ENCODE measurements at regions not wholly inside any gene's neighbourhood (a gene's known extent, or its start where the extent isn't known, plus 50 kb on each side); places are given as distances from the start of the nearest gene placed in this dataset.
"Not testable (repeated sequence)": the region's sequence is repeated elsewhere in the genome, so short reads cannot be mapped to it uniquely, and the experiment has no call there.

DNA sequence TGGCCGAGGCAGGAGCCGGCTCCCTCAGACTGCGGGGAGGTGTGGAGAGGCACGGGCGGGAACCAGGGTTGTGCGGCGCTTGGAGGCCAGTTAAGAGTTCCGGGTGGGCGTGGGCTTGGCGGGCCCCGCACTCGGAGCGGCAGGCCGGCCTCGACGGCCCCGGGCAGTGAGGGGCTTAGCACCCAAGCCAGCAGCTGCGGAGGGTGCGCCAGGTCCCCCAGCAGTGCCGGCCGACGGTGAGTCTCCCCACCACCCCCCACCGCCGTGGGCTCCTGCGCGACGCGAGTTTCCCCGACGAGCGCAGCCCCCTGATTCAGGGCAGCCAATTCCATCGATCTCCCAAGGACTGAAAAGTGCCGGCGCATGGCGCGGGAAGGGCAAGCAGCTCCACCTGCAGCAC is 605.4 kb upstream of the SLC35B3 start:
- no peak for DNase-seq

DNA sequence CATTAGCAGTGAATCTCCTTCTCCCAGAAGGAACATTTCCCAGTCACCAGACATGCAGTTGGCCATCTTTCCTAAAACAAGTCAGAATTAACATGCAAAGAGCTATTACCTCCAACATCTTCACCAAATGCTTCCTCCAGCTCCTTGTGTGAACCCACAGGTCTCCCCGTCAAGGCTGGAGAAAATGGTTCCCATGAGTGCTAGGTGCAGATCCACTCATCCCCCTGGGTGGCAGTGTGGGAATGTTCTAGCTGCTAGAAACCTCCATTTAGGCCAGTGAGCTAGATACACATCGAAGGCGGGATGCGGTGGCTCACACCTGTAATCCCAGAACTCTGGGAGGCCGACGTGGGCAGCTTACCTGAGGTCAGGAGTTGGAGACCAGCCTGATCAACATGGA is 603.9 kb upstream of the SLC35B3 start:
- no peak for DNase-seq

DNA sequence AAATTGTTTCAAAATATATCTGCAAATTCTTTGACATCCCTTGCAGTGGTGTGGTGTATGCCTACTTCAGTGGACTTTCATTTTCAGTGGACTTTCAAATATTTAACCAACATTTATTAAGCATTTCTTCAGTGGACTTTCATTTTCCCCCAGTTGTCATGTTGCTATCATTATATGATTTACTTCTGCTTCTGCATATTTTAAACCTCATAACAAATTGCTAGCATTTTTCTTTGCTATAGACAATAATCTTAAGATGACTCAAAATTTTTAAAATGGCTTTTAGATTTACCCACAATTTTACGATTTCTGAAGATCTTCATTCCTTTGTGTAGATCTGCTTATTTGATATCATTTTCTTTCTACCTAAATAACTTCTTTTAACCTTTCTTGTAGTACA is 592.7 kb upstream of the SLC35B3 start:
- no peak for DNase-seq

DNA sequence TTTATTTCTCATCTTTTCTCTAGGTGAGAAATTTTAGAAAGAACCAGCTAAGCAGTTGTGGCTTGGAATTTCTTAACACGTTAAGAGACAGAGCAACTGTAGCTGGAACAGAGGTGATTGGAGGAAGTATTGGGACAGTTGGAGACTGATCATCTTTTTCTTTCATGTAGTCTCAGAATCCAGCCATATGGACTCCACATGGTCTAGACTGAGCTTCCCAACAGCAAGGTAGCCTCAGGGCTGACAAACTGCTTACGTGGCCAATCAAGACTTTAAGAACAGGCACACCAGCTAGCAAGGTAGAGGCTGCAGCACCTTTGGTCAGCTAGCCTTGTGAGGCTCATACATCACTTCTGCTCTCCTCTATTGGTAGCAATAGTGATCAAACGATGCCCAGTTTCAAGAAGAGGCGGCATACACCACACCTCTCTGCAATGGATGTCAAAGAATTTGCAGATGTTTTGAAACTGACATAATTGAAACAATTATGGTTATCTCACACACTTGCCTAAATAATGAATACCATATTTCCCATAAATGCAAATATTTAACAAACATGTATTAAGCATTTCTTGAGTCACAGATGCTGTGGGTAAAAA is 590.5 kb upstream of the SLC35B3 start:
- DNase-seq = no peak

DNA sequence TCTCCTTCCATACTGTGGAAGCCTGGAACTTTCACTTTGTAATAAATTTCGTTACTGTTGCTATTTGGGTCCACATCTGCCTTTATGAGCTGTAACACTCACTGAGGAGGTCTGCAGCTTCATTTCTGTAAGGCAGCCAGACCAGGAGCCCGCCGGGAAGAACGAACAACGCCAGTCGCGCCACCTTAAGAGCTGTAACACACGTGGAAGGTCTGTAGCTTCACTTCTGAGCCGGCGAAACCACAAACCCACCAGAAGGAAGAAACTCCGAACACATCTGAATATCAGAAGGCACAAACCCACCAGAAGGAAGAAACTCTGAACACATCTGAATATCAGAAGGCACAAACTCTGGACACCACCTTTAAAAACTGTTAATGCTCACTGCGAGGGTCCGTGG is 589.9 kb upstream of the SLC35B3 start:
- DNase-seq = no peak

DNA sequence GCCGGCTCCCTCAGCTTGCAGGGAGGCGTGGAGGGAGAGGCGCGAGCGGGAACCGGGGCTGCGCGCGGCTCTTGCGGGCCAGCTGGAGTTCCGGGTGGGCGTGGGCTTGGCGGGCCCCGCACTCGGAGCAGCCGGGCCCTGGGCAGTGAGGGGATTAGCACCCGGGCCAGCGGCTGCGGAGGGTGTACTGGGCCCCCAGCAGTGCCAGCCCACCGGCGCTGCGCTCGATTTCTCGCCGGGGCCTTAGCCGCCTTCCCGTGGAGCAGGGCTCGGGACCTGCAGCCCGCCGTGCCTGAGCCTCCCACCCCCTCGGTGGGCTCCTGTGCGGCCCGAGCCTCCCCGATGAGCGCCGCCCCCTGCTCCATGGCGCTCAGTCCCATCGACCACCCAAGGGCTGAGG is 588.9 kb upstream of the SLC35B3 start:
- DNase-seq = not testable (repeated sequence)

DNA sequence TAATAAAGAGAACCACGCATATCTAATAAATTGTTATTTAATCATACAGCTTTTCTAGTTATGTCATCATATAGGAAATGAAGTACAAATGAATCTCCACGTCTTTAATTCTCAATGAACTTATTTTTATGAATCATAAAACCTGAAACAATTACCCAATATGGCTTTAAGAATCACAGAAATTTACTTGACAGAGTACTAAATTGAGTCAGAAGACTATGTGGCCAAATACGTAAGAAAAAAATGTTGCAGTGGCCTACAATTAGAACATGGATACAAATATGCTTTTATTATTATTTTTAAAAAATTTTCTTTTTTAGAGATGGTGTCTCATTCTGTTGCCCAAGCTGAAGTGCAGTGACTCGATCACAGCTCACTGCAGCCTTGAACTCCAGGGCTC is 584.7 kb upstream of the SLC35B3 start:
- DNase-seq = no peak

DNA sequence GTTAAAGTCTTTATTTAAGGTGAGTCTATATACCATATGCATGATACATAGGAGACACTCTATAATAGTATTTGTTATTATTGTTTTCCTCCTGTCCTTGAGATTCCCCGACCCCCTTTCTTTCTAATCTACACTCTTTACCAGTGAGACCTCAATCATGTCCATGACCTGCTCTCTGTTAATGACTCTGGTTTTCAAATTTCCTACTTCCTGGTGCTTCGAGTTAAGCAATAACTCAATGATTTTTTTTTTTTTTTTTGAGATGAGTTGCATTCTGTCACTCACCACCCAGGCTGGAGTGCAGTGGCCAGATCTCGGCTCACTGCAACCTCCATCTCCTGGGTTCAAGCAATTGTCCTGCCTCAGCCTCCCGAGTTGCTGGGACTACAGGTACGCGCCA is 574.6 kb upstream of the SLC35B3 start:
- DNase-seq = no peak

DNA sequence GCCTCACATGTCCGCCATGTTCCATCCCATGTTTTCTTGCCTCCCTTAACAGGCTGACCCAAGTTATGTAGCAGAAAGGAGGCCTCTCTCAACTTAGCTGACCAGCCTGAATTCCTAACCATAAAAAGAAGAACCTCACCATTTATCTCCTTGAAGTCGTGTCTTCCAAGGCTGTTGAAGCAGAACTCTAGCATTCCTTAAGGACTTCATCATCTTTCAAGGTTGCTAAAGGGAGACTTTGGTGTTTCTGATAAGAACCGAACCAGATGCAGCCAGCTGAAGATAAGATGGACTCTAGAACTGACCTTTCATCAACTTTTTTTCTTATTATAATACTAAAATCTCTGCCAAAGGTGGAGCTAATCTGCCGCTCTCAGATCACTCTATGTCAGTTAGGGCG is 571.7 kb upstream of the SLC35B3 start:
- DNase-seq = no peak

DNA sequence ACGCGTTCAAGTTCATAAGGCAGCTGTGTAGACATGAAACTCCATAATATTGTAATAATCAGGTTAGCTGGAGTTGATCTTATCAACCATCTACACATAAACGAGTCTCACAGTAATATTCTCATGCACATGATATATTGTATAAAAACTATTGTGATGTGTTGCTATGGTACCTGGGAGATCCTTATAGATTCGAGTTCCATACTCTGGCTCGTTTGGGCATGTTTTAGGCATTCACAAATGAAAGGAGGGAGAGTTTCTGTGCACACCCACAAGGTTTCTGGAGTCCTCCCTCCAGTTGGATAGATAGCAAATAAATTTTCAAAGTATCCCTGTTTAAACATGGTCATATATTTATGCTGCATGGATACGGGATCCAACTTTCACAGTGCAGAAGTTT is 567.5 kb upstream of the SLC35B3 start:
- DNase-seq = no peak

DNA sequence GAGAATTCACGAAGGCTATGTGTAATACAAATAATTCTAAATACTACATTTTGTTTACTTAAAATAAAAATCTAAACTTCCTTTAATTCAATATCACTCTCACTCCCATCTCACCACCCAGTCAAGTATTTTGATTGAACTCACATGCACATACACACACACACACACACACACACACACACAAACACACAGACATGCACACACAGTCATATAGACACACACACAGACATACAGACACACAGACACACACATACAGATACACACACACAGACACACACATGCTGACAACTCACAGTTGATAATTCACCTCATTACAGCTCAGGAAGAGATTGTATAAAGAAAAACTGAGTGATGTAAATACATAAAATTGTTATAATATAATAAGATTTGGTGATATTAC is 559.8 kb upstream of the SLC35B3 start:
- no peak for DNase-seq

DNA sequence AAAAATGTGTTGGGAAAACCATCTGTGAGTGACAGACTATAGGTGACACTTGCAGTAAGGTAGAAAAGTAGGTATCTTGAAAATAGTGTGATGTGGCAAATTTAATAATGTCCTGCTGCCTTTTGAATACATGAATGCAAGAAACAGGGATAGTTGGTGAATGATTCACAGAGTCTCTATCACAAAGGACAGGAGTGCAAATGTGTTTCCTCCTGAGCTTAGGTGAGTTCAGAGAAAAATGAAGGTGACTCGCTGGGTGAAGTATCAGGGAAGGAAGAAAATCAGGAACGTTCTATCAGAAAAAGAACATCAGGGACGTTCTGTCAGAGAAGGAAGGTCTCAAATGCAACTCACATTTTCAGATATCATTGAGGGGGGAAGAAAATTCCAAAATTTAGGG is 557.8 kb upstream of the SLC35B3 start:
- no peak for DNase-seq

DNA sequence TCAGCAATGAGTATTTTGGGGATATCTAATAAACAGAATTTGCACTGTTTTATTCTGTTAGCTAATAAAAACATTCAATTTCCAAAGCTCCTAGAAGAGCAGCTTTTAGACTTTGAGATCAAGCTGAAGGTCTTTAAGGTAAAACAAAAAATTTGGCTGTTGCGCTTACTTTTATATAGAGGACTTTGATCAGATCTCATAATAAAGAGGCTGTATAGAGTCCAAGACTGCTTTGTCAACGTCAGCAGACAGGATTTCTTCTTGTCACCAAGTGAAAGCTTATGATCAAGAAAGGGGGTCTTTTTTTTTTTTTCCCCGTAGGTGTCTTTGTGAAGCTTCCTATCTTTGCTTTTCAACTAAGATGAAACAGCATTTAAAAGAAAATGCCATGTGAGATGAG is 556.5 kb upstream of the SLC35B3 start:
- DNase-seq = no peak

DNA sequence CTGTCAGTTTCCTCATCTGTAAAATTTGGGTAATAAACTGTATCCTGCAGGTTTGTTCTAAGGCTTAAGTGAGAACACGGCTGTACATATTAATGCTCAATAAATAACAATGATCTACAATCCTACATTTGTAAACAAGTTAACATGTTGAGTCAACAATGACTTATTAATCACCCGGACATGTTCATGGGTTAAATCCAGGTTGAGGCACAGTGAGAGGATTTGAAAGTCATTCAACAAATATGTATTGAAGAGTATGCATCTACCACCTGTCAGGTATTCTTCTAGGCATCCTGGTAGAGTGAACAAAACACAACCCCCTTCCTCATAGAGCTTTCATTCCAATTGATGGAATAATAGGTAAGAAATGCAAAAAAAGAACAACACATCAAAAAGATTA is 554.7 kb upstream of the SLC35B3 start:
- no peak for DNase-seq

DNA sequence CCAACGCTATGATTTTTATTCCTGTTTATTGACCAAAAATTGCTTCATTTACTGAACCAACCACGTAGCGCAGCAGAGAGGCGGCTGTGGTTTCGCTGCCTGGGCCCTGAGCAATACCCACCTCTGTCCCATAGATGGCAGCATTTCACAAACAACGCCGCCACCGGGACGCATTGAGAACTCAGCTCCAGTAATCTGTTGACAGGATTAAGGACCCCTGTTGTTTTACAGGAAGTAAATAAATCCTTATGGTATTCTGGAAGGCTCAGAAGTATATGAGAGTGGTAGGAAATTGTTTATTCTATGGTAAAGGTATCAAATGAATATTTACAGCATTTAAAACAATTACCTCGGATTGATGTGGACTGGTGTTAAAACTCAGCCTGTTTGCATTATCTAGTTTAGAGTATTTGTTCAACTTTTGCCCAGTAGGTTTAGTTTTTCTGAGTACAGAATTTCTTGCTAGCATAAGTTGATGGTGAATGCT is 547.9 kb upstream of the SLC35B3 start:
- DNase-seq = peak; percentile 9

DNA sequence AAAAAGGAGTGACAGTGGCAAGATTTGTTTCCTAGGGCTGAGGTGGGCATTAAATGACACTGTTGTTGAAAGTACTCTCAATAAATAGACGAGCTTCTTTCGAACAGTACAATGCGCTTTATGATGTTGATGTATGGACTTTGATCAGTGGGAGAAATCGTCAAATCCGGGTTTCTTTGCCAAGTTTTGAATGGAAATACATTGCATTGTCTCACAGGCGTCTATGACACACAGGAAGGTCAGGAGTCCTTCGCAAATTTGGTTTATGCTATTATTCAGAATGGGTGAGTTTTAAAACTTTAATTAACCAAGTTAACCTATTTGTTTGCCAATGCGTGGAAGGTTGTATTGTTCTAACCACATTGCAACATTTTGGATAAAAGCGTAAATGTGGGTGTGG is 547.3 kb upstream of the SLC35B3 start:
- DNase-seq = no peak

DNA sequence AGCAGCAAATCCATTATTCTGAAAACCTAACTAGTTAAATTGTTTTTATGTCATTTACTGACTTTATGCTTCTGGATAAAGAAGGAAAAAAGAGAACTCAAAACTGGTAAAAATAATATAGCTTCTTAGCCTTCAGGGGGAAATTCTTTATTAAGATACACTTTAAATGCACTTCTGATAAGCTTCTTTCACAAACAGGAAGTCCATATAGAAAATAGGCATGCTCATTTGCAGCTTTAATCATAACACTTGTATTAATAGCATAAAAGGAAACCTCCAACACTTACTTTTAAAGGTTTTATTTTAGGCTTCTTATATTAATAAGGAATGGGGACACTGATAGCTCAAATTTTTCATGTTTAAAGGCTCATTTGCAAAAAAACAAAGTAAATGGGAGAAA is 538.0 kb upstream of the SLC35B3 start:
- DNase-seq = no peak

DNA sequence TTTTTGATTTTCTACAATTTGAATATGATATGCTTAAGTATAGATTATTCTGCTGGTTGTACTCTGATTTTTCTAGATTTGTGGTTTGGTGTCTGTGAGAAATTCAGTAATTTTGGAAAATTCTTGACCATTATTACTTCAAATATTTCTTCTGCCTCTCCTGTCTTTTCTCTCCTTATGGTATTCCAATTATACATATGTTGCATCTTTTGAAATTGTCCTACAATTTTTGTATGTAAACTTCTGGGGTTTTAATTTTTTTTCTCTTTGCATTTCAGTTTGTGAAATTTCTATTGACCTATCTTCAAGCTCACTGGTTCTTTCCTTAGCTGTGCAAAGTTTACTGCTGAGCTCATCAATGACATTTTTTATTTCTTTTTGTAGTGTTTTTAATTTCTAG is 534.4 kb upstream of the SLC35B3 start:
- DNase-seq = no peak

DNA sequence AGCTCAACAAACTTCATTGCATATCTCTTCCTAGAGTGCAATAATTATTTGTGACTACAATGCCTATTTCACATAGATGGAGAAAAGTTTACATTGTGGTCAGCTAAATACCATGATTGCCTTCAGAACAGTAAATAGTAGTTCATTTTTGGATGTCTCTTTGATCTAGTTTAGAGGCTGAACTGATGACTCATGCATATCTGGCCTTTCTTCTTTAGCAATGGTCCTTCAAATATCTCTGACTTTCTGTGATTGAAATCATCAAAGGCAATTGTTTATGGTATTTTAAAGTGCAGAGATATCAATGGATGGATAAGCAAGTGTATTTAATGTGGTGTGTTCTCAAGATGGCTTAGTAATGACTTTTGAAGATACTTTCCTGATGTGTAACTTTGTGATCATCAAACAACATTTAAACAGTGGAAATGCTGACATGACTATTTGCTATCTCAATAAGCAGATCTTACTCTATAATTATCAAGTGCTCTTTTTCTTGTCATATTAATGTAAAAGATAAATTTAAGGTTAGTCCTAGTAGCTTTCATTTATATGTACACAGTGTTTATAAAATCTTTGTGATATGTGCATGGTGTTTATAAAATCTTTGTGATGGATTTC is 523.7 kb upstream of the SLC35B3 start:
- DNase-seq = no peak

DNA sequence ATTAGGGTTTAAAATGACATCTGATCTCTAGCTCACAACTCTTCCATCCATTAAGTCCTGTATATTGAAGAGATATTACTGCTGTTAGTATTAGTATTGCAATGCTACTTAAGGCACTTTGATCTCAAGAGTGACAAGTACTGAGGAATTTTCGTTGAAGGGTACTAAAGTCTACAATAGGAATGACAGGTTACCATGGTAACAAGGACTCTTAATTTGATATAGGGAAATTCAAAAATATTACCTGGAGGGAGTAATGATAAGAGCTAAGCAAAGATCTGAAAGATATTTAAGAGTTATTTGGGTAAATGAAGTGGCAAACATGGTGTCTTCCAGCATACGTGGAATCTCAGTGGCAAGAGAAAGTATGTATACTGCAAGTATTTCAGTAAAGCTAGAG is 518.0 kb upstream of the SLC35B3 start:
- DNase-seq = no peak

DNA sequence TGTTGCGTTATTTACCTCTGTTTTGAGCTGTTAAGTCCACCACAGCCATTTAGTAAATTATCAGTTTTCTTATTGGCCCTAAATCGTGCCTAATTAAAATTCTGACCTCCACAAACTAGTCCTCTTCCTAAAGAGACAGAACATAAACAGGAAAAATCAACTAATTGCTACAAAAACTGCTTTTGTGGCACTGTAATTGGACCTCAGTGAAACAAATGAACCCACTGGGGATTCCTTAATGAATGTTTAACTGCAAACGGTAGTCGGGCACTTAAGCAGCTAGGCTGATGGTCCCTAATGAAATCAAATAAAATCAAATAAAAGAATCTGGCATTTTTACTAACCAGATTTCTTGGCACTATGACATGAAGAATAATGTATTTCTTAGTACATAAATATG is 513.4 kb upstream of the SLC35B3 start:
- DNase-seq = no peak

DNA sequence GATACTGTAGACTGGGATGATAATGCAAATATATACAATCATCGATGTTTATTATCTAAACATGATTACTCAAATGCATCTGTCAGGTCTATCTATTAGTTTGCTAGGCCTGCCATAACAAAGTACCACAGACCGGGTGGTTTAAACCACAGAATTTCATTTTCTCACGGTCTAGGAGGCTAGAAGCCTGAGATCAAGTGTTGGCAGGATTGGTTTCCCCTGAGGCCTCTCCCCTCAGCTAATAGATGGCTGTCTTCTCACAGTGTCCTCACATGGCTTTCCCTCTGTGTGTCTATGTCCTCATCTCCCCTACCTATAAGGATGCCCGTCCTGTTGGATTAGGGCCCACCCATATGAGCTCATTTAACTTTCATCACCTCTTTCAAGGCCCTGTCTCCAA is 512.6 kb upstream of the SLC35B3 start:
- DNase-seq = no peak

DNA sequence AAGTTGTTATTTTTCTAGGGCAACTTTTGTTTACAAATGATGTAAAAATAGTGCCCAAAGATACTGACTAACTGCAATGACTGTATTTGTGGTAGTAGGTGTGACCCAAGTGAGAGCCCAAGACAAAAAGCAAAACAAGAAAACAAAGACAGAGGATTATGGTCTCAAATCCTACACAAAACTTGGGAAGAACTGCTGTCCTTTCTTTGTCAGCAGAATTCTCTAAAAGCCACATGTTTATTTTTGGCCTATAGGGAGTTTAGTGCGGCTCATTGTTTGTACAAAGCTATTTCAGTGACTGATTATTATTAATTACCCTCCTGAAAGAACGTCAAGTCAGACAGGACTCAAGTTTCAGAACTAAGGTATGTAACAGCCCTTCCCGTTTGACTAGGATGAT is 509.2 kb upstream of the SLC35B3 start:
- DNase-seq = no peak

DNA sequence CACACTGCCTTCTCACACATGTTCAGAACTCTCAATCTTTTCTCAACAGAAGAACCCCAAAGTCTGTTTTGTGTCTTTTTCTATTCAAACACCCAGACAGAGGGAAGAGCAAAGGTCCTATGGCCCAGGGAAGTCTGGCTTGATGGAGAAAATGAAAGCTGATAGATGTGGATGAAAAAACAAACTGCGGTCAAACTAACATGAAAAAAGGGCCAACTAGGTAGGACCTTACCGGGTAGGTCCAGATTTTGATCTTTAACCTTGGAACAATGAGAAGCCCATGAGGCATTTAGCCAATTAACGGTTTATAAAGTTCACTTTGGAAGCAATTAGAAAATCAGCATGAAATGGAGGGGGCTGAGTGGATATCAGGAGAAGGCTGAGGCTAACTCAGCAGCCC is 507.7 kb upstream of the SLC35B3 start:
- DNase-seq = no peak

DNA sequence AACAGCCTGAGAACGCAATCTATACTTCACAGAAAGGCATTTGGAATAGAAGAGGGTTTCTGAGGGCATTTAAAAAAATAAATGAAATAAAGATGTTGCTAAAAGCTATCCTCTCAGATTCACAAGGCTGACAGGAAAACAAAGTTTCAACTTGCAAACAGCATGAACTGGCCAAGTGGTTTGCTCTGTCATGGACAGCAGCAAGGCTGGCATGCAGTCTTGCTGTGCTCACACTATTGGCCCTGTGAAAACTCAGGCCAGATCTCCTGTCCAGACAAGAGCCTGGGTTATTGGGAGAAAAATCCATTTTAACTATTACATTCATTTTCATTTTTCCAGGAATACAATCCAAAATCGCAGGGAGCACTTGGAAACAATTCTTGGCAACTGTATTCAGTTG is 506.2 kb upstream of the SLC35B3 start:
- DNase-seq = no peak
